Testis (tissue), 2 donors: ENCODE measurements at regions not wholly inside any gene's neighbourhood (a gene's known extent, or its start where the extent isn't known, plus 50 kb on each side); places are given as distances from the start of the nearest gene placed in this dataset.

Experiments
- DNase-seq: peaks from one replicate; pipeline ENCODE4 v3.0.0-alpha.2; 2019
- H3K27ac ChIP-seq, 2 donors: fragments of 200-600 bp; sonication (generic); one replicate each; pipeline ENCODE4 v1.5.1; 2019
- H3K27me3 ChIP-seq: fragments of 200-600 bp; sonication (generic); one replicate; pipeline ENCODE4 v1.5.1; 2019
- H3K36me3 ChIP-seq: fragments of 200-600 bp; sonication (generic); one replicate; pipeline ENCODE4 v1.5.1; 2017; ENCODE audit warnings: low read depth; ENCODE audit errors: missing control alignments
- H3K4me1 ChIP-seq: fragments of 200-600 bp; sonication (generic); one replicate; pipeline ENCODE4 v1.5.1; 2019
- H3K4me3 ChIP-seq, 2 donors: fragments of 200-600 bp; sonication (generic); one replicate each; pipeline ENCODE4 v1.5.1; 2017 to 2019
- H3K9me3 ChIP-seq: fragments of 200-600 bp; sonication (generic); one replicate; pipeline ENCODE4 v1.5.1; 2017
- CTCF ChIP-seq, 3 experiments: fragments of 450-650 bp in 2 of 3; fragments of 200-600 bp in 1 of 3; sonication (generic) in 1 of 3; IDR thresholded peaks; one replicate each; pipeline ENCODE4 v1.5.1; 2016 to 2019; ENCODE audit warnings: antibody characterized with exemption in 3 of 3, mild to moderate bottlenecking in 2 of 3, moderate library complexity in 1 of 3
- POLR2A ChIP-seq: fragments of 450-650 bp; IDR thresholded peaks from one replicate; pipeline ENCODE4 v1.6.1; 2017; ENCODE audit warnings: antibody characterized with exemption, mild to moderate bottlenecking, moderate library complexity
- WGBS, 2 donors: methylation state at CpG; one replicate each; pipeline ENCODE4 v1.1.5; 2018; 5-methylcytosine and 5-hydroxymethylcytosine counted together
- intact Hi-C: fragments of 100-400 bp; cut with DNase I; formaldehyde crosslinking; loops from one replicate; pipeline ENCODE4 v1.15.1; 2023; ENCODE audit warnings: low total_unique reads

- 79 to 83% methylated on average over 4 of the region's 4 CpGs for WGBS, 2 donors
- Histone ChIP-seq H3K9me3 (no peaks in the 10 kb centered on the region), H3K27ac (no peak overlapping the region), H3K36me3 (no peaks in the 10 kb centered on the region), H3K4me3 (no peak overlapping the region), H3K4me1 (peaks cover 9% of the 10 kb centered on the region), H3K27me3 (no peaks in the 10 kb centered on the region)
- DNase-seq, result no peak
- TF ChIP-seq POLR2A, result no peak
- TF ChIP-seq CTCF (IDR thresholded peaks at IDR 0.05), result no peak
- intact Hi-C loops, result no loop called here
Measured at GRCh38 chr20:60261333-60261732, 303.1 kb downstream of the CDH26 start.

- intact Hi-C loops, result no loop called here
- H3K4me3 ChIP-seq, result no peak overlapping the region
- no peaks in the 10 kb centered on the region for H3K9me3 ChIP-seq
- no peaks in the 10 kb centered on the region for H3K27me3 ChIP-seq
- peaks cover 9% of the 10 kb centered on the region for H3K4me1 ChIP-seq
- H3K36me3 ChIP-seq, result no peaks in the 10 kb centered on the region
- peak; percentile 47 for DNase-seq
- H3K27ac ChIP-seq, result no peak overlapping the region
- 27 to 37% methylated on average over 4 of the region's 4 CpGs for WGBS, 2 donors
- TF ChIP-seq CTCF (IDR thresholded peaks at IDR 0.05) (peak; percentile 14 to 60 (median 41)), POLR2A (no peak)
Measured at GRCh38 chr20:60262967-60263603, 304.9 kb downstream of the CDH26 start.

- Histone ChIP-seq H3K9me3 (no peaks in the 10 kb centered on the region), H3K27ac (no peak overlapping the region), H3K4me1 (peaks cover 6% of the 10 kb centered on the region), H3K27me3 (no peaks in the 10 kb centered on the region), H3K36me3 (no peaks in the 10 kb centered on the region), H3K4me3 (no peak overlapping the region)
- TF ChIP-seq POLR2A (no peak), CTCF (IDR thresholded peaks at IDR 0.05) (no peak)
- peak; percentile 68 for DNase-seq
- intact Hi-C loops, result no loop called here
- 46 to 47% methylated on average over 18 of the region's 18 CpGs for WGBS, 2 donors
Measured at GRCh38 chr20:60263725-60264709, 305.8 kb downstream of the CDH26 start.

- no peak for DNase-seq
- no peak overlapping the region for H3K27ac ChIP-seq
- H3K36me3 ChIP-seq, result no peaks in the 10 kb centered on the region
- H3K27me3 ChIP-seq, result no peaks in the 10 kb centered on the region
- intact Hi-C loops, result no loop called here
- 83 to 91% methylated on average over 8 to 9 of the region's 9 CpGs for WGBS, 2 donors
- no peak overlapping the region for H3K4me3 ChIP-seq
- no peaks in the 10 kb centered on the region for H3K9me3 ChIP-seq
- peaks cover 6% of the 10 kb centered on the region for H3K4me1 ChIP-seq
- no peak for TF ChIP-seq POLR2A
- no peak for TF ChIP-seq CTCF (IDR thresholded peaks at IDR 0.05)
Measured at GRCh38 chr20:60266177-60266823, 308.1 kb downstream of the CDH26 start.
